GM18502 (cell line): ENCODE measurements at regions not wholly inside any gene's neighbourhood (a gene's known extent, or its start where the extent isn't known, plus 50 kb on each side); places are given as distances from the start of the nearest gene placed in this dataset.

ENCODE experiments used
- ATAC-seq: cut with Tn5 transposase; IDR thresholded peaks from one replicate; pipeline ENCODE4 v1.9.1; 2021; ENCODE audit warnings: mild to moderate bottlenecking; ENCODE audit not compliant: unreplicated experiment, poor library complexity

GRCh38 chr5:120080781-120081180, 383.3 kb upstream of the PRR16 start:
- ATAC-seq: no peak

GRCh38 chr5:120082316-120083068, 381.6 kb upstream of the PRR16 start:
- ATAC-seq: no peak

- no peak for ATAC-seq
Measured at GRCh38 chr5:120083851-120084542, 380.1 kb upstream of the PRR16 start.

- ATAC-seq: no peak
Measured at GRCh38 chr5:120084543-120084870, 379.6 kb upstream of the PRR16 start.

GRCh38 chr5:120086081-120086480, 378.0 kb upstream of the PRR16 start:
- ATAC-seq: no peak

GRCh38 chr5:120088412-120088811, 375.7 kb upstream of the PRR16 start:
- no peak for ATAC-seq

GRCh38 chr5:120088836-120089235, 375.3 kb upstream of the PRR16 start:
- ATAC-seq: no peak

GRCh38 chr5:120091376-120091948, 372.6 kb upstream of the PRR16 start:
- no peak for ATAC-seq

GRCh38 chr5:120092649-120093048, 371.5 kb upstream of the PRR16 start:
- no peak for ATAC-seq

- ATAC-seq: no peak
Measured at GRCh38 chr5:120093178-120093577, 370.9 kb upstream of the PRR16 start.

- no peak for ATAC-seq
Measured at GRCh38 chr5:120096413-120096812, 367.7 kb upstream of the PRR16 start.

GRCh38 chr5:120098426-120098825, 365.7 kb upstream of the PRR16 start:
- ATAC-seq: no peak

GRCh38 chr5:120098902-120099535, 365.1 kb upstream of the PRR16 start:
- ATAC-seq: no peak

GRCh38 chr5:120101771-120102170, 362.3 kb upstream of the PRR16 start:
- no peak for ATAC-seq

GRCh38 chr5:120103495-120103894, 360.6 kb upstream of the PRR16 start:
- no peak for ATAC-seq

- ATAC-seq: no peak
Measured at GRCh38 chr5:120106912-120107525, 357.1 kb upstream of the PRR16 start.

GRCh38 chr5:120108586-120109248, 355.4 kb upstream of the PRR16 start:
- ATAC-seq: no peak

- no peak for ATAC-seq
Measured at GRCh38 chr5:120122703-120123102, 341.4 kb upstream of the PRR16 start.

GRCh38 chr5:120124031-120124430, 340.1 kb upstream of the PRR16 start:
- no peak for ATAC-seq

GRCh38 chr5:120124961-120125360, 339.1 kb upstream of the PRR16 start:
- no peak for ATAC-seq
